Gastrocnemius medialis (tissue), 4 donors: ENCODE measurements at regions not wholly inside any gene's neighbourhood (a gene's known extent, or its start where the extent isn't known, plus 50 kb on each side); places are given as distances from the start of the nearest gene placed in this dataset.

Experiments
- ATAC-seq, 2 donors: fragments of 150-250 bp; one replicate each; pipeline ENCODE4 v1.9.1; 2016
- DNase-seq, 2 donors: peaks; one replicate each; pipeline ENCODE4 v3.0.0-alpha.2; 2019
- H3K27ac ChIP-seq, 4 donors: fragments of 200-600 bp; sonication (generic); 1 replicate in 1 of 4; 2 replicates in 3 of 4; pipeline ENCODE4 v1.5.1; 2016 to 2018; ENCODE audit warnings: mild to moderate bottlenecking in 2 of 4, moderate library complexity in 1 of 4
- H3K27me3 ChIP-seq, 3 donors: fragments of 200-600 bp; sonication (generic) in 2 of 3; 1 replicate in 1 of 3; 2 replicates in 2 of 3; pipeline versions ENCODE4 v1.5.1 to v1.6.0; 2016 to 2019; ENCODE audit warnings: mild to moderate bottlenecking in 1 of 3, moderate library complexity in 1 of 3
- H3K36me3 ChIP-seq, 2 donors: fragments of 200-600 bp; sonication (generic) in 1 of 2; one replicate each; pipeline ENCODE4 v1.5.1; 2017 to 2018
- H3K4me1 ChIP-seq, 2 donors: fragments of 200-600 bp; sonication (generic) in 1 of 2; one replicate each; pipeline ENCODE4 v1.5.1; 2016 to 2017; ENCODE audit warnings: mild to moderate bottlenecking in 2 of 2
- H3K4me3 ChIP-seq, 4 donors: fragments of 200-600 bp; sonication (generic) in 3 of 4; 1 replicate in 1 of 4; 2 replicates in 3 of 4; pipeline ENCODE4 v1.5.1; 2016 to 2019; ENCODE audit warnings: mild to moderate bottlenecking in 2 of 4
- H3K9me3 ChIP-seq, 3 donors: fragments of 200-600 bp; sonication (generic) in 2 of 3; 1 replicate in 1 of 3; 2 replicates in 2 of 3; pipeline ENCODE4 v1.5.1; 2016 to 2019
- CTCF ChIP-seq, 5 experiments: fragments of 450-650 bp in 3 of 5; fragments of 200-600 bp in 2 of 5; sonication (generic) in 2 of 5; IDR thresholded peaks in 4 of 5; conservative IDR thresholded peaks in 1 of 5; 1 replicate in 4 of 5; 2 replicates in 1 of 5; pipeline ENCODE4 v1.5.1; 2016 to 2019; ENCODE audit warnings: antibody characterized with exemption in 5 of 5, mild to moderate bottlenecking in 3 of 5, moderate library complexity in 3 of 5
- POLR2A ChIP-seq, 2 donors: fragments of 450-650 bp; IDR thresholded peaks; one replicate each; pipeline ENCODE4 v1.6.1; 2017; ENCODE audit warnings: antibody characterized with exemption in 2 of 2, mild to moderate bottlenecking in 2 of 2, moderate library complexity in 2 of 2
- in situ Hi-C, 4 donors: fragments of 200-750 bp; cut with MboI; loops; one replicate each; pipeline versions ENCODE4 v1.15.0 to v1.8.0; 2017; ENCODE audit warnings: low sequenced_read_pairs in 4 of 4
- intact Hi-C: fragments of 100-400 bp; cut with DNase I; formaldehyde crosslinking; loops from one replicate; pipeline ENCODE4 v1.15.1; 2023; ENCODE audit warnings: low total_unique reads

GRCh38 chr14:100409651-100410050 is 86.5 kb downstream of the SLC25A47 start:
- intact Hi-C loops: no loop called here
- ATAC-seq: no peak

GRCh38 chr14:100410056-100410565 is 87.0 kb downstream of the SLC25A47 start:
- Histone ChIP-seq H3K36me3 (no peaks in the 10 kb centered on the region), H3K27me3 (no peaks in the 10 kb centered on the region), H3K27ac (no peak overlapping the region), H3K4me1 (peaks cover 0 to 5% of the 10 kb centered on the region in 2 donors), H3K9me3 (no peaks in the 10 kb centered on the region), H3K4me3 (no peak overlapping the region)
- in situ Hi-C loops: loop anchor here in 1 of 4 donors (25.0 kb wide), 1 partner anchor 1252 kb away; no protein-coding TSS in a partner anchor
- TF ChIP-seq CTCF (IDR thresholded peaks at IDR 0.05 in 4 of 5, conservative IDR thresholded peaks at IDR 0.05 in 1 of 5) (no peak), POLR2A (IDR thresholded peaks at IDR 0.05) (no peak)
- DNase-seq (no peak), ATAC-seq (no peak)
- intact Hi-C loops: no loop called here

More at GRCh38 chr14:100409651-100410050, 86.5 kb downstream of the SLC25A47 start:
- Histone ChIP-seq H3K4me3 (no peak overlapping the region), H3K27ac (no peak overlapping the region), H3K27me3 (no peaks in the 10 kb centered on the region), H3K4me1 (peaks cover 0 to 5% of the 10 kb centered on the region in 2 donors), H3K9me3 (no peaks in the 10 kb centered on the region), H3K36me3 (no peaks in the 10 kb centered on the region)
- no peak for DNase-seq
- in situ Hi-C loops: loop anchor here in 1 of 4 donors (25.0 kb wide), 1 partner anchor 1253 kb away; no protein-coding TSS in a partner anchor
- TF ChIP-seq POLR2A (IDR thresholded peaks at IDR 0.05) (no peak), CTCF (IDR thresholded peaks at IDR 0.05 in 4 of 5, conservative IDR thresholded peaks at IDR 0.05 in 1 of 5) (no peak)

GRCh38 chr14:100413699-100414098 is 90.6 kb downstream of the SLC25A47 start:
- DNase-seq (no peak), ATAC-seq (no peak)
- no peaks in the 10 kb centered on the region for H3K4me1 ChIP-seq
- no peak overlapping the region for H3K4me3 ChIP-seq
- H3K9me3 ChIP-seq: no peaks in the 10 kb centered on the region
- intact Hi-C loops: no loop called here
- in situ Hi-C loops: loop anchor here in 1 of 4 donors (25.0 kb wide), 1 partner anchor 1249 kb away; no protein-coding TSS in a partner anchor
- H3K27me3 ChIP-seq: no peaks in the 10 kb centered on the region
- no peak overlapping the region for H3K27ac ChIP-seq
- no peak for TF ChIP-seq CTCF (IDR thresholded peaks at IDR 0.05 in 4 of 5, conservative IDR thresholded peaks at IDR 0.05 in 1 of 5)
- TF ChIP-seq POLR2A (IDR thresholded peaks at IDR 0.05): no peak
- H3K36me3 ChIP-seq: no peaks in the 10 kb centered on the region

- no peak for DNase-seq
- no peak overlapping the region for H3K4me3 ChIP-seq
- H3K27me3 ChIP-seq: no peaks in the 10 kb centered on the region
- H3K36me3 ChIP-seq: no peaks in the 10 kb centered on the region
- no peak for ATAC-seq
- TF ChIP-seq CTCF (IDR thresholded peaks at IDR 0.05 in 4 of 5, conservative IDR thresholded peaks at IDR 0.05 in 1 of 5): no peak
- no peak for TF ChIP-seq POLR2A (IDR thresholded peaks at IDR 0.05)
- H3K4me1 ChIP-seq: no peaks in the 10 kb centered on the region
- H3K27ac ChIP-seq: no peak overlapping the region
- in situ Hi-C loops (loop anchor here in 1 of 4 donors (25.0 kb wide), 1 partner anchor 1247 kb away; no protein-coding TSS in a partner anchor), intact Hi-C loops (no loop called here)
- no peaks in the 10 kb centered on the region for H3K9me3 ChIP-seq
Observed at GRCh38 chr14:100415226-100415625, 92.1 kb downstream of the SLC25A47 start.
